GM23248 (cell line): ENCODE measurements at regions not wholly inside any gene's neighbourhood (a gene's known extent, or its start where the extent isn't known, plus 50 kb on each side); places are given as distances from the start of the nearest gene placed in this dataset.
"Not testable (repeated sequence)": the region's sequence is repeated elsewhere in the genome, so short reads cannot be mapped to it uniquely, and the experiment has no call there.

Source experiments
- EZH2 ChIP-seq: fragments of 200-600 bp; sonication (generic); IDR thresholded peaks from 2 replicates; pipeline ENCODE4 v1.6.1; 2018; ENCODE audit warnings: antibody characterized with exemption, mild to moderate bottlenecking; ENCODE audit not compliant: insufficient read depth, poor library complexity, severe bottlenecking
- EZH2phosphoT487 ChIP-seq: fragments of 200-600 bp; sonication (generic); IDR thresholded peaks from 2 replicates; pipeline ENCODE4 v1.6.1; 2018; ENCODE audit warnings: antibody characterized with exemption, moderate library complexity, mild to moderate bottlenecking, low read depth; ENCODE audit not compliant: insufficient read depth

DNA sequence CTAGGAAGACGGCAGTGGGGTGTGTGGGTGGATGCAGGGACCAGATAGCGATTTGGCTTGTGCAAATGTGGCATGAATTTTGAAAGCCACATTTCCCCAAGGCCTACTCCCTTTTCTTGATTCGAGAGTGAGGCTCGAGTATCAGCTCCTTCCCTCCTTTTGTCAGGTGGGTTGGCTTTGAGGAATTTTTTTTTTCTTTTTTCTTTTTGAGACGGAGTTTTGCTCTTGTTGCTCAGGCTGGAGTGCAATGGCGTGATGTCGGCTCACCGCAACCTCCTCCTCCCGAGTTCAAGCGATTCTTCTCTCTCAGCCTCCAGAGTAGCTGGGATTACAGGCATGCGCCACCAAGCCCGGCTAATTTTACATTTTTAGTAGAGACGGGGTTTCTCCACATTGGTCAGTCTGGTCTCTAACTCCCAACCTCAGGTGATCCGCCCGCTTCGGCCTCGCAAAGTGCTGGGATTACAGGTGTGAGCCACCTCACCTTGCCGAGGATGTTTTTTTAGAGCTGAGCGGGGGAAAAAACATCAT is 335.0 kb downstream of the SRGAP2C start:
- peak; percentile 69 for TF ChIP-seq EZH2
- not testable (repeated sequence) for TF ChIP-seq EZH2phosphoT487
